Uterus (tissue), 2 donors: ENCODE measurements at regions not wholly inside any gene's neighbourhood (a gene's known extent, or its start where the extent isn't known, plus 50 kb on each side); places are given as distances from the start of the nearest gene placed in this dataset.

Experiments
- CTCF ChIP-seq, 4 experiments: fragments of 200-600 bp in 2 of 4; fragments of 450-650 bp in 2 of 4; sonication (generic) in 2 of 4; IDR thresholded peaks; one replicate each; pipeline ENCODE4 v1.5.1; 2016 to 2019; ENCODE audit warnings: antibody characterized with exemption in 4 of 4, mild to moderate bottlenecking in 2 of 4, moderate library complexity in 1 of 4
- POLR2A ChIP-seq, 2 donors: fragments of 450-650 bp; IDR thresholded peaks; one replicate each; pipeline ENCODE4 v1.6.1; 2016; ENCODE audit warnings: antibody characterized with exemption in 2 of 2, mild to moderate bottlenecking in 1 of 2, moderate library complexity in 1 of 2

- TF ChIP-seq CTCF (IDR thresholded peaks at IDR 0.05) (no peak), POLR2A (IDR thresholded peaks at IDR 0.05) (no peak)
Observed at GRCh38 chr6:43977404-43978111, 149.7 kb downstream of the MRPL14 start.
